GM19240 (cell line): ENCODE measurements at regions not wholly inside any gene's neighbourhood (a gene's known extent, or its start where the extent isn't known, plus 50 kb on each side); places are given as distances from the start of the nearest gene placed in this dataset.

Source experiments
- DNase-seq: peaks from one replicate; pipeline ENCODE4 v3.0.0; 2011; ENCODE audit warnings: low spot score; ENCODE audit not compliant: insufficient read length

DNA sequence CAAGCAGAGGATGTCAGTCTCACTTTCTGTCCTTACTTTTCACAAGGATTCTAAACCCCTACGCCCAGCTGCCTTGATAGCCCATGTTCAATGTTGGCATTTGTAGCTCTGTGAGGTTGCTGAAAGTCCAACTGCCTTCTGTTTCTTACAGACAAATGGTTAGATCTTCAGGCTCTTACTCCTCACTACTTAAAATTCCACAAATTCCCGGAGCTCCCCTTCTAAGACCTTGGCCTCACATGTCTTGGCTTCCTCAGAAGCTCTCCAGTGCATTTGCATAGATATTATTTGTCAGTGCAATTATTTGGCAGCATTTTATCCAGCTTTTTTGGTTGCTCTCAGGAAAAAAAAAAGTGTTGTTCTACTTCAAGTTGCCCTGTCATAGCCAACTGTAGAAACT is 453.7 kb upstream of the CELF4 start:
- no peak for DNase-seq

DNA sequence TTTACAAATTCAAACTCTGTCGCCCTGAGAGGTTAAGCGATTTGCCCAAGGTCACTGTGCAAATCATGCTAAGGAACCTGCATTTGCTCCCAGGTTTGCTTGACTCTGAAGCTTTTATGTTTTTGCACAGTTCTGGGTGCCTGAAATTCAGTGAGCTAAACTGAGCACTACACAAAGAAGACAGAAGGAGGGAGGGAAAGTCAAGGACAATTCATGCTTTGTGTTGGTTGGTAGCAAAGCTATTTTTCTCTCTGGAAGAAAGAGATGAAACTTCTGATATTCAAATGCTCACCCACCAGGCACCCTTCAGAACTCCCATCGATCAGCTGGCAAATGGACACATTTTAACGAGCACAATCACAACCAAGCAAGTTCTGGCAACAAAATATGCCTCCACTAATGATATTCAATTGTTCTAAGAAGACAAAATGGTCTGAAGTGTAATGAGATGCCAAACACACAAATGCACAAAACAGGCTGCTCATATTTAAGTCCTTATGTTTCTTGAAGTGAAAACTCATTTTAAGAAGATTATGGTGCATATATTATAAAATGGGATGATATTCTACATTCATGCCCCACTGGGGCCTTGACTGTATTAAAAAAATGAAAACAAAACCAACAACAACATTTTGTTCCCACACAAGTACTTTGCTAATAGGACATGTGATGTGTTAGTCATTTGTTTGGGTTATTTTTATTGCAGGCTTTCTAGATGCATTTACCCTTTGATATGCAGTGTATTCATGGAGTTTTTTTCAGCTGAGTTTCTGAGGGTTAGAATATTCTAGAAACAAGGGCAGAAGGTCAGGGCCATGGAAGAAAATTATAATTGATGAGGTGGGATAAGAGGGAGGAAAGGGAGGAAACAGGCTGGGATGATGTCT is 445.6 kb upstream of the CELF4 start:
- DNase-seq = no peak

DNA sequence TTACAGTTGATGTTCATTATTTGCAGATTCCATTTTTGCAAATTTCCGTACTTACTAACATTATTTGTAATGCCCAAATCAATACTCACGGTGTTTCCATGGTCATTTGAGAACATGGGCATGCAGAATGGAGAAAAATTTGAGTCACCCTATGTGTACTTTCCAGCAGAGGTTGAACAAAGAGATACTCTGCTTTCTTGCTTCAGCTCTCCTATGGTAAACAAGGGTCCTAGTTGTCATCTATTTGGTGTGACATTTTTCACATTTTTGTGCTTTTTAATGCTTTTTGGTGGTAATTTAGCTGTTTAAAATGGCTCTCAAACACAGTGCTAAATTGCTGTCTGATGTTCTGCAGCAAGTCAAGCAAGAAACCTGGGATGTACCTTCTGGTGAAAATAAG is 444.4 kb upstream of the CELF4 start:
- no peak for DNase-seq

DNA sequence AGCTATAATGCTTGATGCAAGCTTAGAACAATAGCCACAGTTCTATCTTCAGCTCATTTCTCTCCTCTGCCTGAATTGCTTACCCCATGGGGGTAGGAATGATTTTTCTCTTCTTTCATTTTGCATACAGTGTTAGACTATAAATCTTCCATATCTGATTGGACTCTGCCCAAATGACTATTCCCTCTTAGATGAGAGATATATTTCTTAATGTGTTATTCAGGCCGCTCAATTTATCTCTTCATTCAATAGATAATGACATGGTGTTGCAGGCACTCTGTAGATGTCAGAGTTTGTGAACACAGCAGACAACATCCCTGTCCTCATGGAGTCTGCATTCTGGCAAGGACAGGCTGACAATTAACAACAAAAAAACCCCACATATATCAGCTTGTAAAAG is 443.7 kb upstream of the CELF4 start:
- no peak for DNase-seq

DNA sequence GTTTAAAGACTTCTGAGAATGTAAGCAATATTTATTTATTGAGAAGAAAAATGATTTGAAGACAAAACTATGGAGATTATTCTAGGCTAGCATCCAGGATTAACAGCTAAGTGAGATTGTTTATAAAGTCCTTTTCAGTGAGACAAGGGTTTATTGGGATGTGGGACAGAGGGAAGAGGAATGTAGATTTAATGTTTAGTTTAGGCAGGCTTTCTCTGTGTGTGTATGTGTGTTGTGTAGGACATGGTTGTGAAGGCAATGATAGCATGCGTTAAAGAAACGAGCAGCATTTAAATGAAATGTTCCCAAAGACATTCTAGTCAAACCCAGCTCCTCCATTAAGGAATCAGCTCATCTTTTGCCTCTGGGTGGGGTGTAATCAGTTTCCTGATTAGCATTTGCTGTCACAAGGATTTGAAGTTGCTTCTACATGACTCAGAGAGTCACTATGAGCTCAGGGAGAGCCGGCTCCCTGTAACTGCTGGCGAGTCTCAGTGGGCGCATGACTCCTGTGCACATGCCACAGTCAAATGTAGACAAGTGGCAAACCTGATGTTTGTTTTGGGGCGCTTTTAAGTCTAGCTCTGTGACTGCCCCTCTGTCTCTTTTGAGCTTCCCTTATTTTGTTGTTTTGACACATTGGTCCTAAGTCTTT is 442.2 kb upstream of the CELF4 start:
- DNase-seq = no peak

DNA sequence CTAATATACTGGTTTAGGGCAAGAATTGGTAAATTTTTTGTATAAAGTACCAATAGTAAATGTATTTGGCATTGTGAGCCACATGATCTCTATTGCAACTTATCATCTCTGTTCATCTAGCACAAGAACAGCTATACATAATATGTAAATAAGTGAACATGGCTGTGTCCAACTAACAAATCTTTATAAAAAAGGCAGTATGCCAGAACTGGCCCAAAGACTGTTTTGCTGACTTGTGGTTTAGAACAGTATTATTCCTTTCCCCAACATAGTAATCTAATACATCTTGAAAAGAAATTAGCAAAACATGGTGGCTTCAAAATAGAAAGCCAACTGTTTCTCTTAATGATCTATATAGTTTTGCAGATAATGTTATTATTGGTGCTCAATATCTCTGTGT is 441.4 kb upstream of the CELF4 start:
- no peak for DNase-seq

DNA sequence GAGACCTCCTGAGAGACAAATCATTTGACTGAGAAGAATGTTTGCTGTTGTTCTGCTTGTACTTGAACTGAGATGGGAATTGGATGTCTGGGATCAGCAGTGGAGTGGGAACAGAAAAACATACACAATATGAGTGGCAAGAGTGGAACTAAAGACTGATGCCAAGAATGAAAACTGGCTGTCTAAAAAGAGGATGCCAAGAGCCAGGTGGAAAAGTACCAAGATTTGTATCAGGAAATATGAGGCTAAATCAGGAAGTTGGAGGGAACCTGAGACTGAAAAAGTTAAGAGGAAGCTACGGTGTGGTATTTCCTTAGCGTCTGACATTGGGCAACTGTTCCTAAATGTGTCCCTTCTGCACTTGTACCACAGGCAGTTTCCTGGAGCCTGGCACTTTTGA is 440.9 kb upstream of the CELF4 start:
- DNase-seq = no peak

DNA sequence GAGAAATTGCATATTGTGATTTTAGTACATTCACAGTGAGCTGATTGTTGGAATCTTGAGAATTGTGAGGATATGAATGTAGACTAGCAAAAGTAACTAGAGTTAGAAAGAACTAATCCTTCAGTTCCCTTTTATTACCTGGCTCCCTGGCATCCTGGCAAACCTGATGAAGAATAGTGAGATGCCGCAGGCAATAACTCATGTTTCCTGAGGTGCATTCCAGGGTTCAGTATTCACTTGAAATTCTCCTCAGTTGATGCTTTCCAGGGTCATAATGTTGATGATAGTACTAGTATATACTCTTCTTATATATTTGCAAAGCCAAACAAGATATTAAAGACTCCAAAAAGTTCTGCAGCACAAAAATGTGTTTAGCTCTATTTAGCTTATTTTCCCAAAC is 432.1 kb upstream of the CELF4 start:
- DNase-seq = no peak

DNA sequence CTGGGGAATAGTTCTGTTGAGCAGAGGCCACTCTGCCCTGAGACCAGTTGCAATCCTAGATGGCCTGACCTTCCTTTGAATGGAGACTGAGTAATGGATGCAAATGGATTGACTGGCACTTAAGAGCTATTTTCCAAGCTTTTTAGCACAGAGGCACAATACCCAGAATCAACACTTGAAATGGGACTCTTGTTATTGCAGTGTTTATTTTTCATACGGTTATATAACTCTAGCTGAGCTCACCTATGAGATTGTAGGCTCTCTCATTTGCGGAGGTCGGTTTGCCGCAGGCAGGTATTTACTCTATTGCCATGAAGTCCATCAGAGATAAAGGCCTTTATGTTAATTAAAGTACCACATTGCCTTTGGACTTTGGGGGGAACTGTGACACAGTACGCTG is 422.3 kb upstream of the CELF4 start:
- no peak for DNase-seq

DNA sequence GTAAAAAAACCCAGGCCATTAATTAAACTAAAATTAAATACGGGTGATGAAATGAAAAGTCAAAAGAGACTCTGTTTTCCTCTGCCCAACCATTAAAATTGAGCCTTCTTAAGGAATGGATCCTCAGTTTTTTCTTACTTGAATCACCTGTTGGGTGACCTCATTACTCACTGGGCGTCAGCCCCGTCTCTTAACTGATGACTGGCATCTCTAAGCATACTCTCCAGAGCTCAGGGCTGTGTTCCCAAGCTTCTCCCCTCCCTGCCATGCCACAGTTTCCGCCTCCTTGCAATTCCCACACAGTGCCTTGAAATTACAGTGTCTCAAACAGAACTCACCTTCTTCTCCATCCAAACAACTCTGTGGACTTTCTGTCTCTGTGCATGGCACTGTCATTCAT is 421.1 kb upstream of the CELF4 start:
- DNase-seq = no peak

DNA sequence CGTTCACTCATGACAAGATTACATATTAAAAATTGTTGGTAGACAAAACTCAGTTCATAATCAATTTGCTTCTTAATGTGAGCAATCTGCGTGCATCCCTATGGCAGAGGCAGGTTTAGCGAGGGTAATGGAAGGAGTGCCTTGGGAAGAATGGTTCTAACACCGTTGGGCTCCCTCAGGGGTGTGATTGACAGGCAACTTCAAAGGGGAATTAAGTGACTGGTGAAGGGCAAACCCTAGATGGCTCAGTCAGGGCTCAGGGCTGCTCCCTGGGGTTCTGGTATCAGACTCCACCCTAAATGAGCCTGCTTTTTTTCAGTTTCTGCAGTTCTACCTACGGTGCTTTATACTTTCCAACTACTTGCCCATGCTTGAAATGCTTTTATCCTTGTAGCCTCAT is 419.5 kb upstream of the CELF4 start:
- DNase-seq = no peak

DNA sequence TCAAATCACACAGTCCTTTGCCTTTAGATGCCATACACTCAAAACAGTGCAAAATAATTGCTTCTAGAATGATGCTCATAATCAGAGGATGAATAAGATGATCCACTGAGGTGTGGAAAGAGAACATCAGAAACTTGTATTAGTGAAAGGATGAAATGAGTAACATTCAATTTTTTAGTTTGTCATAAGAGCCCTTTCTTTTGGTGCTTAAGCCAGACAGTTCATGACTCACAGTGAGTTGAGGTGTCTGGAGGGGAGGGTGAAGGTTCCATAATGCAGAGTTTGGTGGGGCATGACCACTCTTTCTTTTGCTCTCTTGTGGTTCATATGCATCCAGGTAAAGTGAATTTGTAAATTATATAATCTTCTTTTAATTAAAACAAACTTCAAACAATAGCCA is 415.0 kb upstream of the CELF4 start:
- DNase-seq = no peak

DNA sequence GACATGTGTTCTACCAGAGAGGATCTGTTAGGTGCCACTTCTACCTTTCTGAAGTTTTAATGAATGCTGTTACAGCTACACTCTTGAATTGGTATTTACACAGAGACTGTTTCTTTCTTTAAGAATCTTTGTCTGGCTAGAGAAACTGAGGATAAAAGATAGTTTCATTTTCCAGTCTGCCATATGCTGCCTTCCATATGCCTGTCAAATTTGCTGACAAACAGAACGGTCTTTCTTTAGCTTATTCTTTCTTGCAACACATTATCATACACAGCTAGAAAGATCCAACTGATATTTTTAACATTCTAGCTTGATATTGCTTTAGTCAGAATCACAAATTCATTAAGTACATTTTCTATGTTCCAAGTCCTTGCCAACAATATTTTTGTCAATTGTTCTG is 409.8 kb upstream of the CELF4 start:
- DNase-seq = no peak

DNA sequence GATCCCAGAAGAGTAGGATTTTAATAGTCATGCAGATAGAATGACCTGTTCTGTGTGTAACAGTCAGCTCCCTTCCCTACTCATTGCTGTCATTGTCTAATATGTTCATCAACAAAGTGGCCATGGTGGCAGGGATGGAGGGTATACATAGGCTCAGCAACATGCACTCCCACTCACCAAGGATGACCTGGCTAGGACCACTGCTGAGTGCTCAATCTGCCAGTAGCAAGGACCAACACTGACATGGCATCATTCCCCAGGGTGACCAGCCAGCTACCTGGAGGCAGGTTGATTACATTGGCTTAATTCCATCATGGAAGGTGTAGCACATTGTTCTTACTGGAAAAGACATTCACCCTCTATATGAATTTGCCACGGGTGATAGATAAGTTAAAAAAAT is 401.7 kb upstream of the CELF4 start:
- DNase-seq = no peak

DNA sequence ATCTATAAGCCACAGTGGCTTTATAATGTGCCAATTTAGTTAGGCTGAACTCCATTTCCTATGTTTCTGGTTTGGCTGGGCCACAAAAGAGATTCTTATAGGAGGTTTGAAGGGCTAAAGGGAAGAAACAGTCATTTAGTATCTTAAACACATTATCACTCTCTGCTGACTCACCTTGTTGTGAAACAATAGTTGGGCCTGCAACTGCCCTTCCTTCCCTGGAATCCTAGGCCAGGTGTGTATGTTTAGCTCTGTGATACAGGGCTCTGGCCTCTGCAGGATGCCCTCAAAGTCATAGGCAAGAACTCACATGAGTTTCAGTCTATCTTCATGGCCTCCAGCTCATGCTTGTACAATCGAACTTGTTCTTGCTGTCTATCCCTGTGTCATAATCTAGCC is 400.0 kb upstream of the CELF4 start:
- no peak for DNase-seq

DNA sequence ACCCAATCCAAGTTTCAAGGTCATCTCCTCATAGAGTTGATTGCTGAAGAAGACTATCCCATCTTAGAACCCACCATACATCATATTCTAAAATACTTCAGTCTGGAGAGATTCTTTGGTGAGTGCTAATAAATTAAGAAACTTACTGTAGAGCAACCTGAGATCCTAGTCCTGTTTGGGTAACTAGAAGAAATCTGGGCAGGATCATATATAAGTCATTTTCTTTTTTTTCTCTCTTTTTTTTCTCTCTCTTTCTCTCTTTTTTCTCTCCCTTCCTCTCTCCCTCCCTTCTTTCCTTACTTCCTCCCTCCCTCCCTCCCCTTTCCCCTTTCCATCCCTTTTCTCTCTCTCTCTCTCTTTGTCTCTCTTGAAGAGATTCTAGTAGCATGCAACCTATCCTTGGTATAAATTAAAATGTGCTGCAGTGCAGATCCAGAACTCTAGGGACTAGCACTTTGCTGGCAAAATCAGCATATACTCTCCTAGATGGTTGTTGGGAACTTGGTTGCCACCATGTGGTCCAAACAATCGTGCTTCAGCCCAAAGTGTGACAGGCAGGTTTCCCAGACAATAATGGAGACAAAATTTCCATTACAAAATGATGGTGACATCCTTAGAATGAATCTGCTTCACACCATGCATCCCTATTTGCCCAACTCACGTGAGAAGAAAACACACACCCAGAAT is 399.4 kb upstream of the CELF4 start:
- DNase-seq = no peak

DNA sequence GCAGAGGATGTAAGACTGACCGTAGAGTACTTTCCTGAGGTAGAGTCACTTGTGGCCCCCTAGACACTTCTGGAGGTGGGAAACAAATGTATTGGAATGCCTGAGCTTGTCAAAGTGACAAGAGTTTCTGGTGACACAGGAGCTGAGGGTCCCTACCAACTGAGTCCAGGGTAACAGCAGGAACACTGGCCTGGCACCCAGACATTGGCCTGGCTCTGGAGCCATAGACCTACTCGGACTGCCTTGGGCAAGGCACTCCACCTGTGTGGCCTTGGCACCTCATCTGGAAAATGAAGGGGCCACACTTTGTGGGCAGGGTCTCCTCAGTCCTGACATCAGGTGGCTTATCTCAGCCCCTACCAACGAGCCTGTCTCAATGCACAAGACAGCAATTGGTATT is 398.2 kb upstream of the CELF4 start:
- DNase-seq = no peak

DNA sequence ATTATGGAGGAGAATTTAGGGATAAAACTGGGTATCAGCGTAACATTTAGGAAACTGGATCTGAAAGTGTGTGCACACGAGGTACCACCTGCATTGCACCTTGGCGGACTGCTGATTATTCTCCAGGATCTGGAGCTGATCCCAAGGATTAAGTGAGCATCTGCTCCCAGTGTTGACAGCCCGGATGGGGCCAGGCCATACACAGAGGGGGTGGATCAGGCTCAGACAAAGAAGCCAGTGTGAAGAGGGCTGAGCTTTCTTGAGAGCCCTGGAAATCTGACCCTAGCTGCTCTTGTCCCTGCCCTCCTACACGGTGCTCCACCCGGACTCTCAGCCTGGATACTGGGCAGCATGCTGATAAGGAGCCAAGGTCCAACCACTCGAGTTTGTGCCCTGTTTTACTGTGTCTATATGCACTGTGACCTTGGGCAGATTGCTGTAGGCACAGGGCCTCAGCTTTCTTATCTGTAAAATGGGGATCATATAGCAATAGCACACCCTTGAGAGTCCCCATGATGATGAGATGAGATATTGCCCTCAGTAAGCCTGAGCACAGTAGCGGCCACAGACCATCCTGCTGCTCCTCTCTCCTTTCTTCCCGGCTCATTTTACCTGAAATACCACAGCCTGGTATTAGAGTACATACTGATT is 396.8 kb upstream of the CELF4 start:
- DNase-seq = no peak

DNA sequence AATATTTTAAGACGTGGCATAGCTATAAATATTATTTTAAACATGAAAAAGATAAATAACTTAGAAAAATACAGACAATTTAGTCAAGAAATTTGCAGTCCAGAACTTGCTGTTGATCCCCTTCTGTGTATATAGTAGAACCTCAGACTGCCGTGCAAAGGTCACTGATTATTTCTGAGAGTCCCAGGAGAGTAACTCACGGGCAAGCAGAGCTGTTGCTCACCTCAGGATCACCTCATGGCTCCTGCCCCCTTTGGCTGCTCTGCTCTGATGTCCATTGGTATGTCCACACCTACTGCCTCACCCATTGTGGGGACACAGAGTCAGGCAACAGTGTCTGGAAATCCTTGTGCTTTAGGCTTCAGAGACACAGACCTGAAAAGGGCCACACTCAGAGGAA is 392.9 kb upstream of the CELF4 start:
- DNase-seq = no peak

DNA sequence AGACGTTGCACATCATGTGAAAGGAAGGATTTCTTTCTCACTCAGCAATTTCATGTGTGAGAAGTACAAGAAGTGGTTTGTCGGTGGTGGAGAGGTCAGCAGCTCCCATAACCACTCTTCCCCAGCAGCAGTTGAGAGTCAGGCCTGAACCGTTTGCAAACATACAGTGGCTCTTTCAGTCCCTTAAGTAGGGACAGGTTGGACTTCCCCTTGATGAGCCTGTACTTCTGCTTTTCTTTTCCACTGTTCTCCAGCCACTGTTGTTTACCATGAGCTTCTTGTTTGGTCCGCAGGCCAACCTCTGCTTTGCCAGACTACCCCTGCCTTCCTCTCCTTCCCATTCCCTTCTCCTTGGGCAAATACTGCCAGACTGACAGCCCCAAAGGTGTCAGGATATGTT is 391.3 kb upstream of the CELF4 start:
- no peak for DNase-seq

DNA sequence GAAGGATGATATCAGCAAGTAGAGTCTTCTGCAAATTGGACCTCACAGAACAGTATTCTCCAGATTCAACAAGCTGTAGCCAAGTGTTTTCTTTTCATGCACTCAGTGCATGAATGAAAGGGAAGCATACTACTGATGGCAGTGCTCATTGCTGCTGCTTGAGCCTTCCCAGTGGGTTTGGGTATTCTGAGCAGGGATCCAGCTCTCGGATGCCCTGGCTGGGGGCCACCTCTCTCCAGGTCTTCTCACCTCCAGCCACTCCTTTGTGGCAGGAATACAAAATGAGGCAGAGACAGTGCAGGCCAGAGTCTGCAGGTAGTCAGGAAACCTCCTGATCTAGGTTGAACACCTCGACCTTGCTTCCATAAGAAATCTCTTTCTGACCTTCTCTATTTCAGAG is 390.4 kb upstream of the CELF4 start:
- no peak for DNase-seq

DNA sequence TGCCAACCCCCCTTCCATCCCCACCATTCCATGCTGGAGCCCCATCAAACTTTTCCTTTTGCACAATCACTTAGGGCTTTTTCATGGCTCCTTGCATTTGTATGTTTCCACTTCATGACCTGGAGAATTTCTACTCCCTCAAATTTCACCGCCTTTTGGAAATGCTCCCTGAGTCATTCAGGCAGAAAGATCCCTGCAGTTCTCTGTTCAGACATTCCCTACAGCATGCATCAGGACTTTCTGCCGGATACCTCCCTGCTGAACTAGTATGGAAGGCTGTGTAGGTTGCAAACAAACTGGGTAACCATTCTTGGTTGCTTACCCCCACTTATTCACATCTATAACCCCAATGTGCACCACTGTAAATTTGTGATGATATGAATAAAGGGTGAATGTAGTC is 389.6 kb upstream of the CELF4 start:
- DNase-seq = no peak
